IPS DF 4.7 (cell line): ENCODE measurements at regions not wholly inside any gene's neighbourhood (a gene's known extent, or its start where the extent isn't known, plus 50 kb on each side); places are given as distances from the start of the nearest gene placed in this dataset.
A peak's percentile ranks its signal among the peaks of the same experiment; 100 is the strongest.
"Not testable (repeated sequence)": the region's sequence is repeated elsewhere in the genome, so short reads cannot be mapped to it uniquely, and the experiment has no call there.

Source experiments
- DNase-seq: peaks from one replicate; pipeline ENCODE4 v3.0.0-alpha.2; 2013; ENCODE audit warnings: low spot score; ENCODE audit errors: extremely low read depth

DNA sequence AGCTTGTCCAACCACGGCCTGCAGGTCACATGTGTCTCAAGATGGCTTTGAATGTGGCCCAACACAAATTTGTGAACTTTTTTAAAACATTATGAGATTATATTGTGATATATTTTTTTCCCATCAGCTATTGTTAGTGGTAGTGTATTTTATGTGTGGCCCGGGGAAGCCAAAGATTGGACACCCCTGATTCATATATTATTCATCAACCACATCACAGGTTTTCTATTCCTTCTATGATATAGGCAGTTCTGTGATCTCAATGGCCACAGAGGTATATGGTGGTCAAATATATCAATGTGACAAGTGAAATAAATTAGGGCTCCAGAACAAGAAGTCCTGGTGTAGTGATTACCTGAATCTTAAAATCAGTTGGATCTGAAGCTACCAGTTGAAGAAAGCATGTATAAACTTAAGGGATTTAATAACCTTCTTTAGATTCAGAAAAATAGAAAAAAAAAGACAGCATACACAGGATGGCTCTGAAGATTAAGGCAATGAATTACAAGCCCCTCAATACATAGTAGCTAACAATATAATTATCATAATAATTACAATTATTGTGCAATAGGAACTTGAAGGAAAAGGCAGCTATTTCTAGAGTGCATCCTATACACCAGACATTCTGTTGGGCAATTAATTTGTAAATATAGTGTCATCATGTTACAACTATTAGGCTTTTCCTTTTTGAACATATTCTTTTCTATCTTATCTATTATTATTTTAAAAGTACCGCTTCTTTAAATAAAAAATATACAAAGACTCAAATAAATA, 530.4 kb upstream of the PTPRD start:
- no peak for DNase-seq

DNA sequence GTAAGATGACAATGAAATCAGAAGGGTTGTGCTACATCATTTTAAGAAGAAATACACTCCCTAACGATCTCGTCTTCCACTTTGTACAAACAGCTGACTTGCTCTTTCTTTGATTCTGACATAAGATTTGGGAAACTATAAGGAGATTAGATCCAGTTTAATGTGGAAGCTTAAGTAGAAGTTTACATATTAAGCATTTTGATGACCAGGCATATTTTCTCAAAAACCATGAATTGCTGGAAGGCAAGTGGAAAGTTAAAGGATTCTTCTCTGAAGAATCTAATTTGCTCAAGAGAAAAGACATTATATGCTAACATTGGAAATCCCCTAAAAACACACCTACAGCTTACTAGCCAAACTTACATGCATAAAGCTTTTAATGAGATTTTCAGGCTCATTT, 531.9 kb upstream of the PTPRD start:
- DNase-seq, result no peak

DNA sequence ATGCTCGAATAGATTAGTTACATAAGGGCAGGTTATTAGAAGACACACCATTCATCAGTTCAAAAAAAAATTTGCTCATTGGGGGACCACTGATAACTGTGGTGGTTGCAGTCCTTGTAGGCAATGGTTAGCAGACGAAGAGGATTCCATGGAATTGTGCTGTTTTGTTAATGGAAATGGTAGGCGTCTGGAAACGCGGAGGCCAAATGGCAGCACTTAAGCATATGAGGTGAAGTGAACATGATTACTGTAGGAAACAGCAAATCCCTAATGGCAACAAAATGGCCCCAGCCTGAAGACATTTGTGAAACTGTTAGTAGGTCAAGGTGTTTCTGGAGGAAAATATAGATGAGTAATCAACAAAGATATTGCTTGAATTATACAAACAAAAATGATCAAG, 535.4 kb upstream of the PTPRD start:
- no peak for DNase-seq

DNA sequence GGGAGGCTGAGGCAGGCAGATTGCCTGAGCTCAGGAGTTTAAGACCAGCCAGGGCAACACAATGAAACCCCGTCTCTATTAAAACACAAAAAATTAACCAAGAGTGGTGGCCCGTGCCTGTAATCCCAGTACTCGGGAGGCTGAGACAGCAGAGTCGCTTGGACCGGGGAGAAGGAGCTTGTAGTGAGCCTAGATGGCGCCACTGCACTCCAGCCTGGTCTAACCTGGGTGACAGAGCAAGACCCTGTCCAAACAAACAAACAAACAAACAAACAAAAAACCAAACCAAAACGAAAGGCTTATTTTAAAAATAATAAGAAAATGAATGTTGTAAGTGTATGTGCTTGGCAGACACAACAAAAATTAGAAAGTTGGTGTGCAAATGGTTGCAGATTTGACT, 536.3 kb upstream of the PTPRD start:
- peak; percentile 16 for DNase-seq

DNA sequence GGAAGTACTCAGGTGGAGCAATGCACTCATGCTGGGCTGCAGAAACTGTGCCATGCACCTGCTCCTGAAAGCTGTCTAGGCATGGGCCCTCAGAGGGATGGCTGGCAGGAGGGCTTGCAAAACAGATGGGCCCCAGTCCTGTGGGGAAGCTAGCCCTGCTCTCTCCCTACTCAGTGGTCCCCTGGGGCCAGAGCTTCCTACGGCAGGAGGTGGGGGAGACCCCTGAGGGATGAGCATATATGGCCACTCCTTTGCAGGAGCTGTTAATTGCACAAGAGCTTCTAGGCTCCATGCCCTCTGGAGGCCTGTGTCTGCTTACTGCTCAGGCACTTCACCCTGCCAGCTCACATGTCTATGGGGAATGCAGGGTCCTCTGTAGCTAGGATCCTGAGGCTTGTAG, 545.3 kb upstream of the PTPRD start:
- DNase-seq, result no peak

DNA sequence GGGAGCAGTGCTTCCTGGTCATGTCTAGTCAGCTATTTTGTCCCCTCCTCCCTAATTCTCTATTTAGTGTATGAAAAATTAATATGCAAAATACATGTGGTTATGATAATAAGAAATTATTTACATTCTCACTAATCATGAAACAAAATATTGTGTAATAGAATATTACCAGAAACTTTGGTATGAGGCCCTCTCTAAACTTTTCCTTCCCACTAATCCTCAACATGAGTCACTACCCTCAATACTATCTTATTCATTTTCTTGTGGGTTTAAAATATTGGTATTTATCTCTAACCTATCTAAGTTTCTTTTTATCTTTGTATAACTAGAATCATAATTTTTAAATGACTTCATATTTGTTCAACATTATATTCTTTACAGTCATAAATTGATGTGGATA, 545.9 kb upstream of the PTPRD start:
- no peak for DNase-seq

DNA sequence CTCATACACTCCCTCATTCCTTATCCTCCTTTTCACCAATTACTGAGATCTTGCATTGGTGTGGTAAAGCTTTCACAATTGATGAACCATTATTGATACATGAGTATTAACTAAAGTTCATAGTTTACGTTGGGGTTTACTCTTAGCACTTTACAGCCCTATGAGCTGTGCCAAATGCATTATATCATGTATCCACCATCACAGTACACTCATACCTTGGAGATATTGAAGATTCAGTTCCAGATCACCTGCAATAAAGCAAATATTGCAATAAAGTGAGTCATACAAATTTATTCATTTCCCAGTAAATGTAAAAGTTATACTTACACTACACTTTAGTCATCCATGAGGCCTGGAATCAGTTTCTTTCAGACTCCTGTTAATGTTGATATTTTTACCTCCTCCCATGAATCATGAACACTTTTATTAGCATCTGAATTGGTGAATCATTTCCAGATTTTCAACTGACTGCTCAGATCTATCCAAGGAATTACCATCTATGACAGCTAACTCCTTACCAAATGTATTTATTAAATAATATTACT, 546.6 kb upstream of the PTPRD start:
- DNase-seq, result no peak

DNA sequence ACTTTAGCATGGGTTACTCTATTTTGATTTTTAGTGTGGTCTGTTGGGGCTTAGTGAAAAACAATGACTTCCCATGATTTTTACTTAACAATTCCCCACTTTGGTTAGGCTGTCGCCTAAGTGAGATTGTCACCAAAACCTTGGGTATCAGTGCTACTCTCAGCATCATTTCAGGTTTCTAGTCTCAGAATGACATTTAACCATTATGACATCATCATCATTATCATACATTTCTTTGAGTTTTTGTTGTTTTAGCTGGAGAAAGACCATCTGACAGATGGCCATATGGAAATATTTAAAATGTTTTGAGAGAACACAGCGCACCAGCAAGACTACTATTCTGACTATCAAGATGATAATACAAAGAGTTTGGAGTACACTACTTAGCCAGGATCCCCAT, 551.0 kb upstream of the PTPRD start:
- no peak for DNase-seq

DNA sequence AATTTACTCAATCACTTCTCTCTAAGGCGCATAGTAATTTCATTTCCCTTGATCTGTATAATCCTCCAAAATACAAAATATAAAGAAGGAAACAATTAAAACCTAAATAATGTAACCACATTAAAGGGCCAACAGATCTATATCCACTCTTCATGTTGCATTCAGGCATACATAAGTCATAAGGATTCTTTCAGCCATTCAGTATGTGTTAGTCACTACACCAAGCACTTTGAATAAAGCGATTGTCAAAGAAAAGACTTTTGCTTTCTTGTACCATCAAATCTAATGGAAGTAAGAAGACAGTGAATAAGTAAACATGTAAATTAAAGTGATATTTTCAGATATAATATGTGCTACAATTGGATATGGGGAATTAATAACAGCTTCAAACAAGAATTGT, 569.2 kb upstream of the PTPRD start:
- DNase-seq, result no peak

DNA sequence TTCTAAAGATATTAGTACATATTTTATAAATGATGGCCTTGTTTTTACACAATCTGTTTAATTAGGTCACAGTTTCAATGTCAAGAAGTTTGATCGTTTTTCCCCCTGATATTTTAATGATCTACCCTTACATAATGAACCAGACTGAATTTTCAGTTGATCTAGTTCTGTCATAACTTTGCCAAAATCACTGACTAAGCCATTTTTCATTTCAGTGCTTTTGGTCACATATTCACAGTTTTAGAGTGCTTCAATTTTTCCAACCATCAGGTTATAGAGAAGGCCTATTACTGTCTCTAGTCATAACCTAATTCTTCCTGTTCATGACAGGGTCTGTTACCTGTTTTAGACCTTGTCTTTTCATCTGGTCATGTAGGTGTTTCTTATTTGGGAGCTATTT, 577.9 kb upstream of the PTPRD start:
- no peak for DNase-seq

DNA sequence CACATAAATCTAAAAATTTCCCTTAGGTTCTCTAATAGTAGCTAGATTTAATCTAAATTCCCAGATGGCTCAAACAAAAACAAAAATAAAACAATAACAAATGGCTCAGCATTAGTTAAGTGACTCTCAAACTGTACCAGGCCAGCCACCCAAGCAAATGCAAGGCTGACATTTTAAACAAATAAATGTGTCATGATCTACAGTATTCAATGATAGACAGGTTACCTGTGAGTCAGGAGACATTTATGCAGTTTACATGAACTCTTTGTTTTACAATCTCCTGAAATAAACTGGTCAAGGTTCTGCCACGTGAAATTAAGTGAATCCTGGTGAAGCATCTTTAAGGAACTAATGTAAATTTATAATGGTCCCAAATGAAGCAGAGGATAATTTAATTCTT, 580.2 kb upstream of the PTPRD start:
- no peak for DNase-seq

DNA sequence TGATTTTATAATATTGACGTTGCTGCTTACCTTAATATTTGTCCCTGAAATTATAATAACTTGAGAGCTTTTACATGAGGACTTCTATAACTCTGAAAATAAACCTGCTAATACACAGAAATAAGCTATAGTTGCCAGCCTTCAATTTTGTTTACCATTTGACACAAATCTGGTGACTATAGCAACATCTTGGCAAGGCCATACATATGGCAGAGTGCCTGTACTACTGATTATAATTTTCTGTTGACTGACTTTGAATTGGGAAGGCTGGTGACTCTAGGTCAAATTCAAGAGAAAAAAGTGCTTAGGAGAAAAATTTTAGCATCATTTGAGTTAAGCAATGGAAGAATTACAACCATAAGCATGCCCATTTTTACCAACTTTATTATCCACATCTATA, 581.4 kb upstream of the PTPRD start:
- DNase-seq, result no peak

DNA sequence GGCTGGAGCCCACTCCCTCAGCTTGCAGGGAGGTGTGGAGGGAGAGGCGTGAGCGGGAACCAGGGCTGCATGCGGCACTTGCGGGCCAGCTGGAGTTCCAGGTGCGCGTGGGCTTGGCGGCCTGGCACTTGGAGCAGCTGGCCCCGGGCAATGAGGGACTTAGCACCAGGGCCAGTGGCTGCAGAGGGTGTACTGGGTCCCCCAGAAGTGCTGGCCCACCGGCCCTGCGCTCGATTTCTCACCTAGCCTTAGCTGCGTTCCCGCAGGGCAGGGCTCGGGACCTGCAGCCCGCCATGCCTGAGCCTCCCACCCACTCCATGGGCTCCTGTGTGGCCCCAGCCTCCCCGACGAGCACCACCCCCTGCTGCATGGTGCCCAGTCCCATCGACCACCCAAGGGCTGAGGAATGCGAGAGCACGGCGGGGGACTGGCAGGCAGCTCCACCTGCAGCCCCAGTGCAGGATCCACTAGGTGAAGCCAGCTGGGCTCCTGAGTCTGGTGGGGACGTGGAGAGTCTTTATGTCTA, 584.1 kb upstream of the PTPRD start:
- DNase-seq, result not testable (repeated sequence)

DNA sequence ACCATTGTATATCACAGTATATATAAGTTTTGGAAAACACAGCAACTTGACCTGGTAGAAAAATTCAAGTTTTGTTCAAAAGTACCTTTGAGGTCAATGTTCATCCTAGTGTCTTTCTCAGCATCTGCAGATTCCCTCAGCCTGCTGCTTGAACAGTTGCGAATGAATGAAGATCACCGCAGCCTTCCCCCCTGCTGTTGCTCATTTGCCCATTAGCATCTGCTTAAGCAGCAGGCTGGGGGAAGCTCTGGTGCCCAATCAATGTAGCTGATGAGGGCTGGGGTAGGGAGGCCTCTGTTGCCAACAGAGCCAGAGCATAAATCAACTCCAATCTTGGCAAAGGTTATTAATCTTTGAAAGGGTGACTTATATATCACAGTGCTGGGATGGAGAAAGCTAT, 586.5 kb upstream of the PTPRD start:
- DNase-seq, result peak; percentile 46

DNA sequence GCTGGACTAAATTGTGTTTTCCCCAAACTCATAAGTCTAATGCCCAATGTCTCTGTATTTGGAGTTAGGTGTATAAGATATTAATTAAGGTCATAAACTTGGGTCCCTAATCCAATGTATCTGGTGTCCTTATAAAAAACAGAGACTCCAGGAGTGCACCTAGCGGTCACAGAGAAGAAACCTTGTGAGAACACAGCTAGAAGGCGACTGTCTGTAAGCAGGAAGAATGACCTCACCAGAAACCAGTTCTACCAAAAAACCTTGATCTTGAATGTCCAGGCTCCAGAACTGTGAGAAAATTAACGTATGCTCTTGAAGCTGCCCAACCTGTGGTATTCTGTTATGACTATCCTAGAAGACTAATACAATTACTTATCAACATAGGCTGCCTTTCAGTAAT, 591.7 kb upstream of the PTPRD start:
- no peak for DNase-seq

DNA sequence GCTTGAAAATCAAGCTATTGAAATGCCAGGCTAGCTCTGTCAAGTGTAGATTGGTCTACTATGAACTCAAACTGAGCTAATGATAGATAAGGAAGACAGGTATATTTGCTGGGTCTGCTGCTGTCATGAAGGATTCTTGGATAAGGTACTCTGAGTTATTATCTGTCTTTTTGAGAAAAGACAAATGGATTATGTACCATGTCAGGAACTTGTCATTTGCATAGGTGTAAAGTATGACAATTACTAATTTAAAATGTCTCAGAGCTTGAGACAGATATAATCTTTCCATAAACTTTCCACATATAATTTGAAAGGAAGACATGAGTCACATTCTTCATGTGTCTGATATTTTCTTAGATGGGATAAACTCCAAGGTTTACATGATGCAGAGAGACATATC, 594.1 kb upstream of the PTPRD start:
- DNase-seq, result no peak

DNA sequence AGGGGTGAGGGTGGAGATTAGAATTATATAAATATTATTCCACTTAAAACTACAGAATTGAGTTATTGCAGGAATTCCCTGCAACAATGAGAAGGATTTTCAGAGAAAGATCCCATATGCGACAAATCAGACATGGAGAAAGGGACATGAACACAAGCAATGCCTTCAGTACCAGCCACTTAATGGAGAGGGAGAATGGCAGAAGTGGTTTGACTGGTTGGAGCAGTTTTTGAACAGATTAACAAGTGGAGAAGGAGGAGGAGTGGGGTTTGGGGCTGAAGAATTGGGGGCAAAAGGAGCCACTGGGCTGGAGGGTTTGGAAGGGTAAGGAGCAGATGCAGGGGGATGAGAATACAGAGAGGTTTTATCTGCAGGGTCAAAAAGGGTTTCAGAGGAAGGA, 620.9 kb upstream of the PTPRD start:
- DNase-seq, result no peak

DNA sequence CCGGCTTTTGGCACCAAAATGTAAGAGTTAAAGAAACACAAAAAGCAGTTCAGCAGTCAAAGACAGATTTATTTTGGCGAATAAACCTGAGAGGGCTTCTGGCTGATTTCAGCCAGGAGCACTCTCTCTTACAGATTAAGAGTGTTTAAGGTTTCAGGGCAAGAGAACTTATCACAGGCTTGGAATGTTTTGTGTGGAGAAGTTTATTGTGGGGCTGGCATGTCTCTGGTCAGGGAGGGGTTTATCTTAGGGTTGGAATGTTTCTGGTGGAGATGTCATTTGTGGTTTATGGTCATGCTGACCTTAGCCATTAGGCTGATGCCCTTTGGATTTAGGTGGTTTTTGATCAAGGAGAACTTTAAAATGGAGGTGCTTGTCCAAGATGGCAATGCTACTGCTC, 622.3 kb upstream of the PTPRD start:
- no peak for DNase-seq

DNA sequence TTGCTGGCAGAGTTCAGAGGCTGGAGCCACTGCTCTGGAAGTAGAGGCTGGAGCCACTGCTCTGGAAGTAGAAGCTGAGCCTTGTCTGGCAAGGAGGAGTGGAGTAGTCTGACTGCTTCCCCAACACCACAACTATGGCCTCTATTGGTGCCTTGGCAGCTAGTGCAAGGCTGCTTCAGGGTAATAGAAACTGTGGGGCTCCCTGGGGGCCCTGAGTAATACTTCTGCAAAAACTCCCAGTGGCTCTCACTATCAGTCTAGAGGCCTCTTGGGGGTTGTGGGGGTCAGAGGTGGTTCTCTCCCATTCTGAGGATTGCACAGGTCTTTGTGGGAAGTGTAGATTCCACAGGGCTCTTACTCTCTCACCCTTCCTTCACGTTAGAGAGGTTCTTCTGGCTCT, 629.0 kb upstream of the PTPRD start:
- no peak for DNase-seq

DNA sequence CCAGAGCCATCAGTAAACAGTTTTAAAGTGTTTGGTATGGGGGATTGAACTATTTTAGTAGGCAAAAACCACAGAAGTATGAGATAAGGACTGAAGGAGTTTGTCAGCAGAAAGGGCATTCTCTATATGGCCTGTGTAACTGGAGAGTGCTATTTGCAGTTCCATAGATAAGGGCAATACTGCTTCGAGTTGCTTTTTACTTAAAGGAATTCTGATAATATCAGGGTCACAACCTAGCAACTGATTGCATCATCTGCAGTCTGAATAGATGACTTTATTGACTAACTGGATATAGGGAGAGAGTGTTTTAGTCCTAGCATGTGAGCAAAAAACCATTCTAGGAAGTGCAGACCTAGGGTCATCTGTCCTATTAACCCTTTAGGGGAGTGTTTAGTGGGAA, 645.2 kb upstream of the PTPRD start:
- no peak for DNase-seq

DNA sequence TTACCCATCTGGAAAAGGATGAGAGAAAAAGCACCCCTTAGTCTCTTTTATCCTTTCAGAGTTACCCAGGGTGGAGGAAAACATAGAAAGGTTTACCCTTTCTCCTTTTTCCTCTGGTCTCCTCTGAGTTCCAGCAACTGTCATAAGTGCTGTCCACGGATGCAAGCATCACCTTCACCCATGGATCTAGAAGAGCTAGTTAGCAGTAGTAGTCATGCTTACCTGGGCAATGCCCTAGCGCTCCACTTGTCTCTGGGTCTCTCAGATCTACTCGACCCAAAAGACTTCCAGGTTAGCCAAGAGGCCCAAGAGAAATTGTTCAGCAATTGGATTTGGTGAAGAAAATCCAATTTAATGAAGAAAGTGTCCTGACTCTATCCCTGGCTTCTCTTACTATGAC, 656.2 kb upstream of the PTPRD start:
- DNase-seq, result peak; percentile 3

DNA sequence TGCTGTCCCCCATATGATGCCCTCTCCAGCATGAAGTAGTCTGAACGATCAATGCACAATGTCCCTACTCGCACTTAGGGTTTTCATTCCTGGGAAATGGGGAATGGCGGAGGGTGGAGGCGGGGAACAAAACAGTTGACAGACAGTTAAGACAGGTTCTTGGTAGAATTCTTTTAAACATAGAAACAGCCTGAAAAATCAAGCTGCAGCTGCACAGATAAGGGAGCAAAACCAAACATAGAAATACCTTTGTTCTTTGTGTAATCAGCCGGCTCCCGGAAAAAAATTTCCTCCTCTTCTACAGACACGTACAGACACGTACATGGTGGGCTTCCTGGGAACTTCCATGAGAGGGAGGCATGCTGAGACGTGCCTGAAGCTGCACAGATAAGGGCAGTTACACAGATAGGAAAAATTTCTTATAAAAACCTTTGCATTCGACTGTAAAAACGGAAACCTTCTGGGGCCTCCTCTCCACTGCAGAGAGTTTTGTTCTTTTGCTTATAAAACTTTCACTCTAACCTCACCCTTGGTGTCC, 662.4 kb upstream of the PTPRD start:
- DNase-seq, result no peak

DNA sequence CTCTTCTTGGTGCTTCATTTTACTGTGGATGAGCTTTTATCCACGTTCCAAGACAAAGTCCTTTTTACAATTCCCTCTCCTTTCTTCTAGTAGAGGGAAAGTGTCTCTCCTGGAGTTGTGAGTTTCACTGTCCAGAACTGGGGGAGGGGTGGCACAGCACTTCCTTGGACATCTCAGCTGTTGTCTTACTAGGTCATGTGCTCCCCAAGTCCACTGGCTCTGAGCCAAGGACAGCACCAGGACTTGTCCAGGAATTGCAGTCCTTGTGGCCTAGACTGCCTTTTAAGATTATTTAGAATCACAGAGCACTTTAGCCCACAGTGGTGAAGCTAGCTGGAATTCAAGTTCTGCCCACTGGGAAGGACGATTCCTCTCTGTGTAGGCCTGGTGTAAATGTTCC, 700.2 kb upstream of the PTPRD start:
- no peak for DNase-seq
